Adrenal gland (tissue), 5 donors: ENCODE measurements at regions not wholly inside any gene's neighbourhood (a gene's known extent, or its start where the extent isn't known, plus 50 kb on each side); places are given as distances from the start of the nearest gene placed in this dataset.

Experiments
- POLR2A ChIP-seq, 2 donors: fragments of 450-650 bp; IDR thresholded peaks; one replicate each; pipeline ENCODE4 v1.6.1; 2017; ENCODE audit warnings: antibody characterized with exemption in 2 of 2, mild to moderate bottlenecking in 2 of 2, moderate library complexity in 1 of 2
- TF ChIP-seq, protein P1 (sequence below), 6 experiments: fragments of 450-650 bp in 4 of 6; fragments of 200-600 bp in 2 of 6; sonication (generic) in 1 of 6; IDR thresholded peaks; 1 replicate in 5 of 6; 2 replicates in 1 of 6; pipeline versions ENCODE4 v1.5.1 to v1.8.0; 2016 to 2021; ENCODE audit warnings: antibody characterized with exemption in 6 of 6, mild to moderate bottlenecking in 2 of 6, moderate library complexity in 1 of 6
- donor health status: DM: no; HTN: no; CAD: no.

DNA sequence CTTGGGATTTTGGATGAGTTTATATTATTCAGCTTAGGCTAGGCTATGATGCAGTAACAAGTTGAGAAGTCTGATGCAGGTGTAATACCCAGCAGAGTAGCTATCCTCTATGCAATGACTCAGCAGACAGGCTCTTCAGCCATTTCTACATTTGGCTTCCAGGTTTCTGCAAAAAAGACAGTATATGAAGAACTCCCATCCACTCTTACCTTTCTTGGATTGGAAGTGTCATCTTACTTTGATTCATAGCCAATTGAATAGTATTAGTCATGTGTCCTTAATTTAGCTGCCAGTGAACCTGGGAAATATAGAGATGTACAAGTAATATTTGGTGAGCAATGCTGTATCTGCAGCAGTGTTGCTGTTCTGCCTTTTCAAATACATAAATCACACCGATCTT, 127.8 kb upstream of the NPSR1 start:
- TF ChIP-seq, protein P1, sequence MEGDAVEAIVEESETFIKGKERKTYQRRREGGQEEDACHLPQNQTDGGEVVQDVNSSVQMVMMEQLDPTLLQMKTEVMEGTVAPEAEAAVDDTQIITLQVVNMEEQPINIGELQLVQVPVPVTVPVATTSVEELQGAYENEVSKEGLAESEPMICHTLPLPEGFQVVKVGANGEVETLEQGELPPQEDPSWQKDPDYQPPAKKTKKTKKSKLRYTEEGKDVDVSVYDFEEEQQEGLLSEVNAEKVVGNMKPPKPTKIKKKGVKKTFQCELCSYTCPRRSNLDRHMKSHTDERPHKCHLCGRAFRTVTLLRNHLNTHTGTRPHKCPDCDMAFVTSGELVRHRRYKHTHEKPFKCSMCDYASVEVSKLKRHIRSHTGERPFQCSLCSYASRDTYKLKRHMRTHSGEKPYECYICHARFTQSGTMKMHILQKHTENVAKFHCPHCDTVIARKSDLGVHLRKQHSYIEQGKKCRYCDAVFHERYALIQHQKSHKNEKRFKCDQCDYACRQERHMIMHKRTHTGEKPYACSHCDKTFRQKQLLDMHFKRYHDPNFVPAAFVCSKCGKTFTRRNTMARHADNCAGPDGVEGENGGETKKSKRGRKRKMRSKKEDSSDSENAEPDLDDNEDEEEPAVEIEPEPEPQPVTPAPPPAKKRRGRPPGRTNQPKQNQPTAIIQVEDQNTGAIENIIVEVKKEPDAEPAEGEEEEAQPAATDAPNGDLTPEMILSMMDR (IDR thresholded peaks at IDR 0.05), result no peak
- TF ChIP-seq POLR2A (IDR thresholded peaks at IDR 0.05), result no peak
